ENCODE measurements at regions not wholly inside any gene's neighbourhood (a gene's known extent, or its start where the extent isn't known, plus 50 kb on each side); places are given as distances from the start of the nearest gene placed in this dataset.
"Not testable (repeated sequence)": the region's sequence is repeated elsewhere in the genome, so short reads cannot be mapped to it uniquely, and the experiment has no call there.

DNA sequence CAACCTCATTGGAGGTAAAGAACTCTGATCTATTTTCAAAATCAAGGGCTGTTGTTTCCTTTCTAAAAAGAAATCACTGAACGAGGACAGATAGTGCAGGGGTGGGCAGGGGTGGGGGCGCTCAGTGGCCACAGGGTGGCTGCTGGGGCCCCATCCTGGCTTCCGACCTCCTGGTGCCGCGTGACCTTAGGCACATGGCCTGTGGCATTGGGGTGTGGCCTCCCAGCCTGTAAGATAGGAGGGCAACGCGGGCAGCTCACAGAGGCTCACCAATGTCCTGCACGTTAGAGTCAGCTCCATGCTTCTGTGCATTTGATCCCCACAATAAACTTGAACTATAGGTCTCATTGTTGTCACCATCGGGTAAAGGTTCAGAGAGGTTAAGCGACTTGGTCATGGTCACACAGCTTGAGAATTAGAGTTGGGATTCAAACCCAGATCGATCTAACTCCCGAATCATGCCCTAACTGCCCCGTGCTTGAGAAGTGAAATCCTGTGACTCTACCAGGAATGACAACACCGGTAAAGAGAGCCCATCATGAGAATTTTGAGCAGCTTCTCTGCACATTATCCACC lies 148.0 kb upstream of the SLC6A11 start:
- DNase-seq: no peak

DNA sequence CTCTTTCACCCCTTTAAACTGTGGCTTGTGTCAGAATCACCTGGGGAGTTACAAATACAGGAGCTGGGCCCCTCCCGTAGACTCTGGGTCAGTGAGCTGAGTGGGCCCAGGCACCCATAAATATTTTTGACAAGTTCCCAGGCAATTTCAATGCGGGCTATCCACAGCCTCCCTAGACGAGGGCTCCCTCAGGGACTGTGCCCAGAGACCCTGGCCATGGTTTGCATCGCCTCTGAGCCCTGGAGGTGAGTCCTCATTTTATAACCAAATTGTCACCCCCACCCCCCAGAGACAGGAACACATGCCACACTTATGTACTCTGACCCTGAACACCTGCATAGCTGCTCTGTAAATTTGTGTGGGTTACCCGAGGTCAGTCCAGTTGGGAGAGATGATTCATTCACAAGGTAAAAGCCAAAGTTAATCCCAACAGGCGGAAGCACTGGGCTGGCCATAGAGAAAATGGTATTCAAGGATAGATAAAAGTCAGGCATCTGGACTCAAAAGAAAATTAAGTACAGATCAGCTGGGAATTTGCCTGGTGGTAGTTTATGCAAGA lies 146.5 kb upstream of the SLC6A11 start:
- DNase-seq: no peak

DNA sequence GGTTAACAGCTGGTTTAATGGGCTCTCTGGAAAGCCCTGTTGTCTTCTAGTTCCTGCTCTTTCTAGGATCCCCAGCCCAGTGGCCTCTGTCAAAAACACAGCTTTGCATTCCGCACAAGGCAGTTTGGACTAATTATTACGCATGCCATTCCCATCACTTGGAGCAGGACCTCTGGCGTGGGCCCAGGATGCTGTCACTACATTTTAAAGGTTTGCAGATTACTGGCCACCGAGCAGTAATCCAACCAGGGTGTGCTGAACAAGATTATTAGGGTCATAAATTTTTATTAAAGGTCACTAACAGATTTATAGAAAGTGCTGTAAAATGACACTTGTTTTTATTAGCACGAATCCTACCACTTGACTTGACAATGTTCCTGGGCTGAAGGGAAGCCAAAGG lies 143.6 kb upstream of the SLC6A11 start:
- DNase-seq: no peak

DNA sequence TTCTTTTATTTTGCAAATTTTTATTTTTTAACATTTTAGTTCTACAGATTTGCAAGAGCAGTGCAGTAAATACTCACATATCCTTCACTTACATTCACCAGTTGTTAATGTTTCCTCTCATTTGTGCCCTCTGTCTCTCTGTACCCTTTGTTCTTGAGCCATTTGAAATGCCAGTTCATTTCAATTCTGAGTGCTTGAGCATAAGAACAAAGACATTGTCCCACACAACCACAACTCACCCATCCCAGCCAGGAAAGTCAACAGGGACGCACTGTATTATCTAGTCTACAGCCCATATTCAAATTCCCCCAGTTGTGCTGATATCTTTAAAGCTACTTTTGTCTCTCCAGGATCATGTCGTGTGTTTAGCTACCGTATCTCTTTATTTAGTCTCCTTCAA lies 141.4 kb upstream of the SLC6A11 start:
- no peak for DNase-seq

DNA sequence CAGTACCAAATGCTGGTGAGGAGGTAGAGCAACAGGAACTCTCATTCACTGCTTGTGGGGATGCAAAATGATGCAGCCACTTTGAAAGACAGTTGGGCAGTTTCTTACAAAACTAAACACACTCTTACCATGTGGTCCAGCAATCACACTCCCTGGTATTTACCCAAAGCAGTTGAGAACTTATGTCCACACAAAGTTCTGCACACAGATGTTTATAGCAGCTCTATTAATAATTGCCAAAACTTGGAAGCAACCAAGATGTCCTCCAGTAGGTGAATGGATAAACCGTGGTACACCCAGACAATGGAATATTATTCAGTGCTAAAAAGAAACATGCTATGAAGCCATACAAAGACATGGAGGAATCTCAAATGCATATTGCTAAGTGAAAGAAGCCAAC lies 139.1 kb upstream of the SLC6A11 start:
- no peak for DNase-seq

DNA sequence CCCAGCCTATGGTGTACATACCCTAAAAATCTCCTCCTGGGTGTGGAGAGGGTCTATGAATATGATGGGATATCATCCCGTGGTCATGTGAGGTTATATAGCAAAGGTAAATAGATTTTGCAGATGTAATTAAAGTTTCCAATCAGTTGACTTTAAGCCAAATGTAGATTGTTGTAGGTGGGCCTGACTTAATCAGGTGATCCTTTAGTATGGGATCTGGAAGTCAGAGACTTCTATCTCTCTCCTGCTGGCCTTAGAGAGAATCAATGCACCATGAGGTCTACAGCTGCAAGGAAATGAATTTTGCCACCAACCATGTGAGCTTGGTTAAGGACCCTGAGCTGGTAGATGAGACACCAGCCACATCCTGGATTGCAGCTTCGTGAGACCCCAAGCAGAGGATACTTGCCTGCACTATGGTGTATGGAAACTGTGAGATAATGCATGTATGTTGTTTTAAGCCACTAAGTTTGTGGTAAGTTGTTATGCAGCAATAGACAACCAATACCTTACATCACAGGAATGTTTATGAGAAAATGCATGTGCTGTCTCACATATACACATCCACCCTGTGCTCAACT lies 137.1 kb upstream of the SLC6A11 start:
- DNase-seq: no peak

DNA sequence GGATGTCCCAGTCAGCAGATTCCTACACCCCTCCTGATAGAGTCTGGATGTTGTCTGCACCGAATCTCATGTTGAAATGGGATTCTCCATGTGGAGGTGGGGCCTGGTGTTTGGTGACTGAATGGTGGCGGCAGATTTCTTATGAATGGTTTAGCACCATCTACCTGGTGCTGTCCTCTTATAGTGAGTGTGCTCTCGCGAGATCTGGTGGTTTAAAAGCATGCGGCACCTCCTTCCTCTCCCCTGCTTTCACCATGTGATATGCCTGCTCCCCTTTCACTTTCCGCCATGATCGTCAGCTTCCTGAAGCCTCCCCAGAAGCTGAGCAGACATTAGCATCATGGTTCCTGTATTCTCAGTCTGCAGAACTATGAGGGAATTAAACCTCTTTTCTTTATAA lies 135.2 kb upstream of the SLC6A11 start:
- DNase-seq: no peak

DNA sequence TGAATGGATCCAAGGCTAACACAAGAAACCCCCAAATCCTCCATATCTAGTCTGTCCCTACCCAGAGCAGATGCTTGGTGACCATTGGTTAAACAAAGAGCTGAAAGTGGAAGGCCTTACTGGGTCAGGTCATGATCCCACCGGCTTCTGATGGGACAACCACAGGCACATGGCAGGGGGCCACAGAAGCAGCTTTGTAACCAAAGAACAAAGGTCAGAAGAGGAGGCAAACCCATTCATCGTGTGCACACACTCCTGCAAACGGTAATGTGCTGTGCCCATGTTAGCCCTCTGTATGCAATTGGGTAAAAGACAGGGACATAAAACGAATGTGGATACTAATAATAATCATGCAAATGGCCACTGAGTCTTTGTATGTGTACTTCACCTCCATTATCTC lies 133.3 kb upstream of the SLC6A11 start:
- no peak for DNase-seq

DNA sequence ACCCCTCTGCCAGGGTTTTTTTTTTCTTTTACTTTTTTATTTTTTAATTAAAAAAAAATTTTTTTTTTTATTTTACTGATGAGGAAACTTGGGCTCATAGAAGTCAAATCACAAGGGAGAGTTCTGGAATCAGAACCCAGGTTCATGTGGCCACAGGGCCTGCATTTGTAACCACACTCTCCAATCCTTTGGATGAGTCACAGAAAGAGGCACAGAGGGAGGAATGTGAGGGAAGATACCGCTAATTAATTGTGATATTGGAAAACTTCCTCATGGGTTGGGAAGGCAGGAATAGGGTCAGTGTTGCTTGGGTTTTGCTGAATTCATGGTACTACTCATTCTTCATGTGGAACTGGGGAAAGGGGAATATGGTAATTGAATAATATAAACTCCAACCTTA lies 132.9 kb upstream of the SLC6A11 start:
- DNase-seq: no peak

DNA sequence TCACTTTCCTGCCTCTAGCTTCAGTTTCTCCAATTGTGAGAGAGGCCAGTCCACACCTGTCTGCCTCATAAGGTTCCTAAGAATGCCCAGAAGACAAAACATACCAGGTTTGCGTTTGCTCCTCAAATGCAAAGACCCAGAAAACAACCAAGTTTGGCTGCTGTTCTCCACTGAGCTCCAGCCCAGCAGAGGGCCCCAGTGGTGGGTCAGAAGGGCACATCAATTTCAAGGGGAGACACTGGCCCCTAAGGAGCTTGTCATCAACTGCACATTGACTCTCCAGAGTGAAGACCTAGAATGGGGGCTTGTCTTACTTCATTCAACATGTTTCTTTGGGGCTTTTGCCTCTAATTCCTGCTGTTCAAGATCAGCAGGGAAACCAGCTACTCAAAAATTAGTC lies 127.9 kb upstream of the SLC6A11 start:
- DNase-seq: no peak

DNA sequence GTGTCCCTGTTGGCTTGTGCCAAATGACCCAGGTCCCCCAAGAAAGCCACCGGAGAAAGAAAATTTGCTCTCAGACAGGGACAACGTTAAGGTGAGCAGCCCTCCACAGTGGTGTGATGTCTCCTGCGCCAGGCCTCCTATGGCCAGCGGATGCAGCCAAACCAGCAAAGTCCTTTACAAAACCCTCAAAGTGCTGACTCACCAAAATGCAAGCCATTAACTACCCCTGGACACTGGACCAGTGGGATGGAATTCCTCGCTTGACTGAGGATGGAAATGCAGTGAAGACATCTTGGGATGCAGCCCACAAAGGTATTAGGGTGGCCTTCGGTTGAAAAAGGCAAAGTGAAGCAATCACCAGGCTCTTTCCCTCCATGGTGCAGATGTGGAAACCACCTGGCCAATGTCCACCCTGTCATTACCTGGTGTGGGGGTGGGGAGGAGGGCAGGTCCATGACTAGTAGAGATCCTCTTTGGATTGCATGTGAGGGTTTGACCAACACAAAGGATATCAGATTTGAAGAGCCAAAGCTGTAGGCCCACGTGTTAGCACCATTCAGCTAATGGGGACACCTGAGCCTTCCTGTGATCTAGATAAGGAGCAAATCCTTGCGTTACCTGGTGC lies 127.4 kb upstream of the SLC6A11 start:
- DNase-seq: no peak

DNA sequence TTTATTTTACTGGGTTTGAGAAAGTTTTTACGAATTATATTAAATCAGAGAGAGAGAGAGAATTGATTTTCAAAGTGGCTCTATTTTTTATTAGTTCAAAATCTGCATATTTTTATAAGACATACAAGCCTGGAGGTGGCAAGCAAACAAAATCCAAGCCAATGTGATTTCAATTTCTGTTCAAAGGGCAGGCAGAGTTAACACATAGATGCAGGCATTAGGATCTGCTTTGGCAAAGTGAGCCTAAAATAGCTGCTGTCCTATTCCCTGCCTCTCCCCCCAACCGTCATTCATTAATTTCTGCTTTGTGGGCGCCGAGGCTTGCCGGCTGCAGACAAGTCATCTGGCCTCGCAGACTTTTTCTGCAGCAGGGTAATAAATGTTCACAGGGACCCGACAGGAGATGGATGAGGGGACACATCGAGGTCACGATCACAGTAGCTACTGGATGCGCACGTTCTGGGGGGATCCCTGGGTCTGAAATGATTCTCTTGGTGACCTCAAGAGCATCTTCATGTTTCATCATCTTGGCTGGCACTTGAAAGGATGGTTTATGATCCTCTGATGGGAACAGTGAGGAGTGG lies 123.9 kb upstream of the SLC6A11 start:
- DNase-seq: no peak

DNA sequence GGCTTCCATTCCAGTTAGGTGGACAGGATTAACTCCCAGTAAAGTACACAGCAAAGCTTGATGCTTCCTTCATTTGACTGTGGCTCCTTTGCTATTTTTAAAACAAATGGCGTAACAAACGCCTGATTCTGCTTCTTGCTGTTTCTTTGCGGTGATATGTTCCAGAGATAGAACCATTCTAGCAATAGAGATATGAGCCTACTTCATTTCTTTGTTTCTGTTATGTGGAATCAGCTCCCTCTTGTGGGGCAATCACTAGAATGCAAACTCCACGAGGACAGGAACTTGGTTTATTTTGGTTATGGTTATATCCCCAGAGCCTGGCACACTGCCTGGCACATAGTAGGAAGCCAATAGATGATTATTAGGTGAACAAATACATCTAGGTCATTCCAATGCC lies 122.6 kb upstream of the SLC6A11 start:
- DNase-seq: no peak

DNA sequence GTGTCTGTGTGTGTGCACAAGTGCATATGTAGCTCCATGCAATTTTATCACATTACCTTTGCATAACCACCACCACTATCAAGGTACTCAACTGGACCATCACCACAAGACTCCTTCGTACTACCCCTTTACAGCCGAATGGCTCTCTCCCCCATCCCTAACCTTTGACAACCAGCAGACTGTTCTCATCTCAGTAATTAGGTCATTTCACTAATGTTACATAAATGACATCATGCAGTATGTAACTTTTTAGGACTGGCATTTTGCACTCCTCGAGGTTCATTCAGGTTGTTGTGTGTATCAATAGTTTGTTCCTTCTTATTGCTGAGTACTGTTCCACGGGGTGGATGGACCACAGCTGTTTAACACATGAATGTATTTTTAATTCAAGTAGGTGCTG lies 121.8 kb upstream of the SLC6A11 start:
- no peak for DNase-seq

DNA sequence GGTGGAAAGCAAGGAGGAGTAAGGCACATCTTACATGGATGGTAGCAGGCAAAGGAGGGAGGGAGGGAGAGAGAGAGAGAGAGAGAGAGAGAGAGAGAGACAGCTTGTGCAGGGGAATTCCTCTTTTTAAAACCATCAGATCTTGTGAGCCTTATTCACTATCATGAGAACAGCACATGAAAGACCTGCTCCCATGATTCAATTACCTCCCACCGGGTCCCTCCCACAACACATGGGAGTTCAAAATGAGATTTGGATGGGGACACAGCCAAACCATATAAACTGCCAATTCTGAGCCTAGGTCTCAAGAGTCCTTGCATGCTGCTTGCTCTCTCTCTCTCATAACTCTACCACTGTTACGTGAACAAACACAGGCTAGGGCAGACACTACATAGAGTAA lies 120.8 kb upstream of the SLC6A11 start:
- DNase-seq: not testable (repeated sequence)

DNA sequence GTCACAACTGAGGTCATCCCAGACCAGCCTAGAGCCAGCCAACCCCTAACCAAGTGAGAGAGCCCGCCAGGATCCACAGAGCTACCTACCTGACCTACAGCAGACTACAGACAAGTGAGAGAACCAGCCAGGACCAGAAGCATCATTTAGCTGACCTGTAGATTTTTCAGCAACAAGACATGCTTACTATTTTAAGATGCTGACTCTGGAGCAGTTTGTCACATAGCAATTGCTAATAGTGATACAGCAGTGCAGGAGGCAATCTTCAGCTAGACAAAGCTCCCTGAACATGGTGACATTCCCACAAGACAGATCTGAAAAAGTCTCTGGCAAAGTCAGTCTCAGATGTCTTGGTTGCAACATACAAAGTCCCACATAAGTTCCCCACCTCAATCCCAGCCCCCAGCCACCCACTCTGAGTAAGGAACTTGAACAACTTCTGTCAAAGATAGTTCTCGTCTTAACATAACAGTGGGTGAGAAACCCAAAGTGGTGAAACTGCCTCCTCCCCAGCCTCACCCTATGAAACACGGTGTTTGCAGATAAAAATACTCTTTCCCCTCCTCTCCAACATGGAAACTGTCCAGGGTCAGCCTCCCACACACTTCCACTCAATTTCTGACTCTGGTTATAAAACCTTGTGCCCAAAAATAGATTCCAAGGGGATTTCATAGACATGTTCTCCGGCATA lies 120.3 kb upstream of the SLC6A11 start:
- no peak for DNase-seq

DNA sequence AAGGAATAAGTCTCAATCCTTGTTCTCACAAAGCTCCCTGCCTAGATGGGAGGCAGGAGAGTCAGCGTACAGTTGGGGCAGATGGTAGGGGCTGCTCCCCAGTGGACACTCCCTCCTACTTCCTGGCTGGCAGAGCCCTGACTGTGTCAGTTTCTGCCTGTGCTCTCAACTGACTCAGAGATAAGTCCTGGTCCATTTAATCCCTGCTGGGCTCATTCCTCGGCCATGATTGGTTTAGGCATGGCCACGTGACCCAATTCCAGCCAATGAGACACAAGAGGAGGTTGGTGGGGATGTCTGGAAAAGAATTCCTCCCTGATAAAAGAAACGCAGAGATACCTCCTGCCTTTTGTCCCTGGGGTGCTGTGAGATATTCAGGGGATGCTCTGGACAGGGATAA lies 118.1 kb upstream of the SLC6A11 start:
- no peak for DNase-seq

DNA sequence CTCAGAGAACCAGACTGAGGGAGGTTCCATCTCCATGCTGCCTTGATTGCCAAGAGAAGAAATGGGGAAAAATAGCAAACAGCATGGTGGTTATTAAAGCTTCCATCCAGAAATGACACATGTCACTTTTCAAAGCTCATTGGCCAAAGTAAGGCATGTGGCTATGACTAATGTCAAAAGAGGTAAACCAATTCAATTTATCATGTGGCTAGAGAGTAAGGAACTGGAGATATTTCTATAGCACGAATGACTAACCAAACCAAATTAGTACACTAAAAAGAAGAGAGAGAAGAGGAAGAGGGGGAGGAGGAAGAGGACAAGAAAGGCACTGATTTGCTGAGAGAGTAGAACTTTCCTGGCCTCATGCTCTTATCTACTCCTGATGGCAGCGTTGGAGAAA lies 115.2 kb upstream of the SLC6A11 start:
- DNase-seq: no peak

DNA sequence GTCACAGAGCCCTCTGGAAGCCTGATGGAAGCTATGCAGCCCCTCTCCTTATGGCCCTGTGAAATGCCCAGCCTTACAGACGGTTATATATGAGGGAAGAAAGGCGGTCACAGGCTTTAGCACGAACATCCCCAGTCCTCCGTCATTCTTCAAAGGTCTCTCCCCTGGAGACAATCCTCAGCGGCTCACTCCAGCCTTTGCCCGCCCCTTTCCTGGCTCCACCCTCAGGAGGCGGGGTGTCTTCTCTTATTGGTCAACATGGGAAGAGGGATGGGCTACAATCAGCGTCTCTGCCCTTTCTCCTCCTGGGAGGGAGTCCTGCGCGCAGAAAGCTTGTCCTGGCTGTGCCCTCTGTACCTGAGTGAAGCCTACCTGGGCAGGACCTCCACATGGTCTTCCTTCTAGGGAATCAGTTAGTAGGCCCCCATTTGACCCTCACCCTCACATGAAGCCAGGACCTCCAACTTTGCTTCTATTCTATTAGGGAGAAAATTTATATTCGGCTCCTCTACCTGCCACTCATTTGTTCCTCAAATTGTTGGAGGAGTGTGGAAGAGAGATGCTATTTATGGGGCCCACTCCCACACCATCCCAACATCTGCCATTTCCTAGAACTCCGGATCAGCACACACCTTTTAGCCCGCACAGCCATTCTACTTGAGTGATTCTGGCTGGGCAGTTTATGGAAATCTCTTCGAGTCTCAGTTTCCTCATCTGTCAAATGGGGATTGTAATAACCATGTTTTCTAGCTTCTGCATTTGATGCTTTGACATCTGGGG lies 112.9 kb upstream of the SLC6A11 start:
- no peak for DNase-seq

DNA sequence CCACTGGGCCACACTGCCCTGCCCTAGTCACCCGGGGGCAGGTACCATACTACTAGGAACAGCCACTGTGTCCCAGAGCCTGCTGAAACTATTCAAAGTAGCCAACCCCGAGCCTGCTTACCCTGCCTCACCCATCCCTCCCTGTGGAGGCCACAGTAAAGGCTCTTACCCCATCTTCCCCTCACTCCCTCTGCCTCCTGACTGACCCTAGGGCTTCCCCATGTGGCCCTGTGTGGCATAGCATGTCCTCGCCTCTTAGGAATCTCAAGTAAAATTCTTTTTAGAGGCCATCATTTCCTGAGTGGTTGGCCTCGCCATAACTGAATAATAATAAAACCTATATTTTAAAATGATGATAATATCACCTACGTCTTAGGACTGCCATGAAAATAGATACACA lies 112.2 kb upstream of the SLC6A11 start:
- DNase-seq: no peak

DNA sequence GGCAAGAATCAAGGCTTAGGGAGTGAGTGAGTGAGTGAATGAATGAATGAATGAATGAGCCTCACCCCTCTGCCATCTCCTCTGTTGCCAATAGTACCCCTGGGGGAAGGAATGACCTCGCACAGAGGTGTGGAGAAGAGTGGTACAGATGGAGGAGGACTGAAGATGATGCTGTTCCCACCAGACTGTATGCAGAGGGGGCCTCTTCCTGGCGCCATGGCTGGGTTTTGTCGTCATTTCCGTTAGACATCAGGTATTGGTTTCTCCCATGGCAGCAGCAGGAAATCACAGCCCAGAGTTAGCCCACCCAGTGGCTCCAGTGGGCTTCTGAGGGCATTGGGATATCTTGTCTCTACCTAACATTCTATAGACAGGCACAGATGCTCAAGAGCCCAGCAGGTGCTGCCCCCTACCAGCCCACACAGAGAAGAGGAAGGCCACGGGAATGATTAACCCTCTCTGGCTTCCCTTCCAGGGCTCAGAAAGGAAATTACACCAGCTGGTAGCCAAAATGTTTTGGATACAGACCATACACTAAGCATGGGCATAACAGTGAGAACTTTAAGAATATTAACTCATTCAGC lies 109.8 kb upstream of the SLC6A11 start:
- no peak for DNase-seq

DNA sequence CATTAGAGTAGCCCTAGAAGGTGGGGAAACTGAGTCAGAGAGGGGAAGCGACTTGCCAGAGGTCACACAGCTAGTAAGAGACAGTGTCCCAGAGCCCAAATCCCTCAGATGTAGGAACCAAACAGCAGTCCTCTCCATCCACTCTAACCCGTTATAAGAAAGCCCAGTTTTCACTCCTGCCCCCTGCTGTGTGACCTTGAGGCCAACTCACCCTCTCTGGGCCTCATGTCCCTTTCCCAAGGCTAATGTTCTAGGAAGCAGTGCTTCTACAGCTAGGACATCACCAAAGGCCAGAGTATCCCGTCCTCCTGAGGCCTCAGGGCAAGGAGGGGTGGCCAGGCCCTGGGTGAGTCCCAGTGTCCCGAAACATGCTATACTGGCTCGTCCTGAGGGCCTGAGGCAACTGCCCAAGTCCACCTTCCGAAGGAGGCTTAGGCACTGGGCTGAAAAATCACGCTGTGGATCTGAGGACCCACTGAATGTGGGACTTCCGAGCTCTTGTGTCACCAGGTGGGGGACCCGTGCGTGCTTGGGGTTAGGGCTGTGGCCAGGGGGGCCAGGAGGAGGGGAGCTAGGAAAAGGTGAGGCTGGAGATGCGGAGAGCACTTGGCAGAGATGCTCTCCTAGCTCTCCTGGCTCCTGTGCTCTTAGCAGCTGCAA lies 109.2 kb upstream of the SLC6A11 start:
- DNase-seq: no peak

Data from NCI-H2081 treated with DMSO at 0.1 percent for 48 hours (cell line).